Islet of Langerhans (tissue), 1 donor: ENCODE measurements at regions not wholly inside any gene's neighbourhood (a gene's known extent, or its start where the extent isn't known, plus 50 kb on each side); places are given as distances from the start of the nearest gene placed in this dataset.
"Not testable (repeated sequence)": the region's sequence is repeated elsewhere in the genome, so short reads cannot be mapped to it uniquely, and the experiment has no call there.

Source experiments
- FAIRE-seq: peaks from one replicate; lab custom pipeline; 2011; peaks lifted over from hg19 to GRCh38; lab: Jason Lieb, UNC

DNA sequence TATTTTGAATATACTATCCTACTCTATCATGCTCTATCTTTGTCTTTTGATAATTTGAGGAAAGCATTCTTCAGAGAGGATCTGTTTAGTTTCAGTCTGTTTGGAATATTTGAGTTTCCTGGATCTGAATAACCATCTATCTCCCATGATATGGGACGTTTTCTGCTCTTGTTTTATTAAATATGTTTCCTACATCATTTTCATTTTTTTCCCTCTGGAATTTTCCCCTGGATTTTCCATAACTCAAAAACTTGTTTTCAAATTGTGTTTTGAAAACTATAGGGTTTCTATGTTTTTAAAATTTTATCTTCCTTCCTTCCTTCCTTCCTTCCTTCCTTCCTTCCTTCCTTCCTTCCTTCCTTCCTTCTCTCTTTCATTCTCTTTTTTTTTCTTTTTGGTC lies 974.2 kb downstream of the TMEM121 start:
- FAIRE-seq = no peak

DNA sequence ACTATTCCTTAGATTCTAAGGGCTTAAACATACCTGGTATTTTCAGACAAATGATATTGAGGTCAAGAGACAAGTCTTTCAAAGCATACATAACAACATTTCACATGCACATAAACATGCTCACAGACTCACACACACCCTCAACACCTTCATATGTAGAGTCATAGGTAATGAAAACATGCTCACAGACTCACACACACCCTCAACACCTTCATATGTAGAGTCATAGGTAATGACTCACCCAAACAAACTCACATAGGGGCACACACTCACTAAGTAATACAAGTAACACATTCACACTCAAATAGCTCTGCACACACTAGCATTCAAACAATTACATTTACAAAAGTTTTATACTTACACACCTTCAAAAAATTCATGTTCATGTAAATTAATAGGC lies 975.5 kb downstream of the TMEM121 start:
- FAIRE-seq = no peak

DNA sequence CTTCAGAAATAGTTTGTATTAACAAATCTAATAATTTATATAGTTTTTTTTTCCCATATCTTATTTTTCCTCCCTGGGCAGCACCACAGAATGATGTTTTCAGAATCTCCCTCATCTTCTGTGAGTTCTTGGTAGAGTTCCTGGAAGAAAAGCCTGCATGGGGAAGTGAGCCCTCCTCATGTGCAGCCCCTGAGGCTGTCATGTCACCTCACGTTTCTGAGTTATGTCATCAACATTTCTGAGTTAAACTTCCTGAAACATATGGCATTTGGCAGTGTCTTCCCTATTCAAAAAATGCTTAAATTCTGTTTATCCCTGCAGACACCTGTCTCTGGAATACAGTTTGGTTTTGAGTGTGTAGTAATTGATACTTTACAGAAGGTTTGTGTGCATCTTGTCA lies 979.0 kb downstream of the TMEM121 start:
- FAIRE-seq = no peak

DNA sequence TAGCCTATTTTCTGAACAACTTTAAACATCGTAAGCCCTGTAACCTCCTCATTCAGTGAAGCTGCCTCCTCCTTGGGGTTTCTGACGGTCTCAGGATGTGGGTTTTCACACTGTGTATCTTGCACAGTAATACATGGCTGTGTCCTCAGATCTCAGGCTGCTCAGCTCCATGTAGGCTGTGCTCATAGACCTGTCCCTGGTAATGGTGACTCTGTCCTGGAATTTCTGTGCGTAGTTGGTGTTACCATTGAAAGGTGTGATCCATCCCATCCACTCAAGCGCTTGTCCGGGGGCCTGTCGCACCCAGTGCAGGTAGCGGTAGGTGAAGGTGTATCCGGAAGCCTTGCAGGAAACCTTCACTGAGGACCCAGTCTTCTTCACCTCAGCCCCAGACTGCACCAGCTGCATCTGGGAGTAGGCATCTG lies 980.5 kb downstream of the TMEM121 start:
- no peak for FAIRE-seq

DNA sequence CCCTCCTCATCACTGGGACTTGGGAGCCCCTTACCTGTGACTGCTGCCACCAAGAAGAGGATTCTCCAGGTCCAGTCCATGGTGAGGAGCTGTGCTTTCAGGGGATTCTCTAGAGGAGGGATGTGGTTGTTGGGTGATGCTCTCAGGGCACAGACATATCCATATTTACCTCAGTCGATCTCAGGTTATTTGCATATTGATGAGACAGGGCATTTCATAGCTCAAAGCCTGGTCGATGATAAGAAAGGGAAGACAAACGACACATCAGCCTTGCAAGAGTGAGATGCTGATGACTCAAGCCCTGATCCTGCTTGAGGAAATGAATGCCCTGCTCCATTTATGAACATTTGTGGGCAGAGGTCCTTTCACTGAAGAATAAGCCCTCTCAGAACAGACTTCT lies 981.0 kb downstream of the TMEM121 start:
- no peak for FAIRE-seq

DNA sequence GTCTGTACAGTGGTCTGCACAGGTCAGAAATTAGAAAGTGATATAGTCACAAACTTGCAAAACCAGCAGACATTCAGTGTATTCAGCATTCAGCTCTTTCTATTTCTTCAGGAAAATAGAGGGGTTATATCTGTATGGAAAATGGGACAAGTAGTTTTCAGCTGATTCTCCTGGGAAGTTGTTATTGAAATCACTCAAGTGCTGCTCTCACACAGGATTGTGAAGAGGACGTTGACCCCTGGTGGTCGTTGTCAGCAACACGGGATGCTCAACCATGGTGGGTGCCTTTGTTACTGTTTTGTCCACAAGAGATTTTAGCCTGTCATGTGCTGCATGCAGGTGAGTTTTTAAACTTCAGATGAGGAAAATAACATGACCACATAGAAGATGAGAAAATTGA lies 981.8 kb downstream of the TMEM121 start:
- no peak for FAIRE-seq

DNA sequence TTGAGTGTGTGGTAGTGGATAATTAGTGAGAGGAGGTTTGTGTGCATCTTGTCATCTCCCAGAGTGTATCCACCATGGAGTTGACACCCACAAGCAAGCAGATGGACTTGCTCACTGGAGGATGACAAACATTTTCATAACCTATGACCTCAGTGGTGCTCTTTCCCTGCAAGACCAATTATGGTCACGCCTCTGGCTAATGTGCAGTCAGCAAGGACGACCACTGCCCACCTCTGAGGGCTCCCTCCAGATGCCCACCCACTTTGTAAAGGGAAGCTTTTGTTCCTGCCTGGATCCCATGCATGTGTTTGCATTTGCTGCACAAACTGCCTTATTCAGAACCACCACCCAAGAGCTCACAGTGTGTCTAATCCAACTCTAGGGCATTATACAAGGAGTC lies 982.8 kb downstream of the TMEM121 start:
- FAIRE-seq = no peak

DNA sequence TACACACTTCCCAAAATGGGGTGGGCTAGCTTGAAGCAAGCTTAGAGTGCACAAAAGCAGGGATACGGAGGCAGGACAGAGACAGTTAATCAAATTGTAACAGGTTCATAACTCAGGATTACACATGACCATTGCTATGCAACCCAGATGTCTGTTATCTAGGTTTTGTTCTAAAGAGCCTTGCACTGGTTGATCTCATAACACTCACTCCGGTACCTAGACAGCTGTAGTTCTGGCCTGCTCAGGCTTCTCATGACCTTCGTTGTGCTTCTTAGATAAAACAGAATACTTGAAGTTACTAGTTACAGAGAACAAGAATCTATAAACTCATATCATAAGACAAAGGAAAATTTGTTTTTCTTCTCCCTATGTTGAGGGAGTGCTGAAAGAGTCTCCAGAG lies 983.4 kb downstream of the TMEM121 start:
- no peak for FAIRE-seq

DNA sequence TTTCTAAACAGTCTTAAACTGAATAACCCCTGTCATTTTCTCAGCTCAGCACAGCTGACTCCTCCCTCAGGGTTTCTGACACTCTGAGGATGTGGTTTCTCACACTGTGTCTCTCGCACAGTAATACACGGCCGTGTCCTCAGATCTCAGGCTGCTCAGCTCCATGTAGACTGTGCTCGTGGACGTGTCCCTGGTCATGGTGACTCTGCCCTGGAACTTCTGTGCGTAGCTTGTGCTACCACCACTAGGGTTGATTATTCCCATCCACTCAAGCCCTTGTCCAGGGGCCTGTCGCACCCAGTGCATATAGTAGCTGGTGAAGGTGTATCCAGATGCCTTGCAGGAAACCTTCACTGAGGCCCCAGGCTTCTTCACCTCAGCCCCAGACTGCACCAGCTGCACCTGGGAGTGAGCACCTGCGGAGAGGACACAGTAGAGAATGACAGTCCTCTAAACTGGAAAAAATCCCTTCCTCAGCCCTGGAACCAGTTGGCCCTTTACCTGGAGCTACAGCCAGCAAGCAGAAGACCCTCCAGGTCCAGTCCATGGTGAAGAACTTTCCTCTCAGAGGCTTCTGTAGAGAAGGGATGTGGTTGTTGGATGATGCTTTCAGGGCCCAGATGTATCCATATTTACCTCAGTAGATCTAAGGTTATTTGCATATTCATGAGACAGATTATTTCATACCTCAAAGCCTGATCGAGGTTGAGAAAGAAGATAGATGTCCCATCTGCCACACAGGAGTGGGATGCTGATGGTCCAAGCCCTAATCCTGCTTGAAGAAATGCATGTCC lies 984.8 kb downstream of the TMEM121 start:
- no peak for FAIRE-seq

DNA sequence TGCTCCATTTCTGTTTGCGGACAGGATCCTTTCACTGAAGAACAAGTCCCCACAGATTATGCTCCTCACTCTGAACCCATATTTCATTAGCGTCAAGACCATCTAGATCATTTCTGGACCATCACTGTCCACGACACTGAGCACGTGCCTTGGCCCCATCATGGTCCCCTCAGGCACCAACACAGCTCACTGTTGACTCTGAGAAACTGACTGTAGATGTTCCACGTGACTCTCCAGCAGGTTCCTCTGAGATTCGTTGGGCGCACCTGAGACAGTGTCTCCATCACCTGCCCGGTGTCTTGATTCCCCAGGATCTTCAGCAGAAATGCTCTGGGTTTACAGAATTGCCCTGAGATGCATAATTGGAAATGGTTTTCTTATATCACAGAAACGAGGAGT lies 985.4 kb downstream of the TMEM121 start:
- no peak for FAIRE-seq

DNA sequence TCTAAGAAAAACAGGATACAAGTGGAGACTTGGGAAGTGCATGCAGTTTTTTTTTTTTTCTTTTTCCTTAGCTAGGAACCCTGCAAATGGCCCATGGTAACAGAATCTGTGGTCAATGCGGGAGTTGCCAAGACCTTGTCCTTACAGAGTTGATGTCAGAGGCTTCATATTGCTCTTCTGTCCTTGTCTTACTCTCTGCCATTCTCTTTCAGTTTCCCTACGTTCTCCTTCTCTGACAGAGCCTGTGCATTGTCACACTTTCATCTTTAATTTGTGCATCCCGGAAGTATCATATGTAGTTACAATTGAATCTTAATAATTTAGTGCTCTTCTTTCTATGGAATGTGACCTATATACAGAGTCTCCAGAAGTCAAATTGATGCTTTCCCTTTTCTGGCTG lies 986.9 kb downstream of the TMEM121 start:
- no peak for FAIRE-seq

DNA sequence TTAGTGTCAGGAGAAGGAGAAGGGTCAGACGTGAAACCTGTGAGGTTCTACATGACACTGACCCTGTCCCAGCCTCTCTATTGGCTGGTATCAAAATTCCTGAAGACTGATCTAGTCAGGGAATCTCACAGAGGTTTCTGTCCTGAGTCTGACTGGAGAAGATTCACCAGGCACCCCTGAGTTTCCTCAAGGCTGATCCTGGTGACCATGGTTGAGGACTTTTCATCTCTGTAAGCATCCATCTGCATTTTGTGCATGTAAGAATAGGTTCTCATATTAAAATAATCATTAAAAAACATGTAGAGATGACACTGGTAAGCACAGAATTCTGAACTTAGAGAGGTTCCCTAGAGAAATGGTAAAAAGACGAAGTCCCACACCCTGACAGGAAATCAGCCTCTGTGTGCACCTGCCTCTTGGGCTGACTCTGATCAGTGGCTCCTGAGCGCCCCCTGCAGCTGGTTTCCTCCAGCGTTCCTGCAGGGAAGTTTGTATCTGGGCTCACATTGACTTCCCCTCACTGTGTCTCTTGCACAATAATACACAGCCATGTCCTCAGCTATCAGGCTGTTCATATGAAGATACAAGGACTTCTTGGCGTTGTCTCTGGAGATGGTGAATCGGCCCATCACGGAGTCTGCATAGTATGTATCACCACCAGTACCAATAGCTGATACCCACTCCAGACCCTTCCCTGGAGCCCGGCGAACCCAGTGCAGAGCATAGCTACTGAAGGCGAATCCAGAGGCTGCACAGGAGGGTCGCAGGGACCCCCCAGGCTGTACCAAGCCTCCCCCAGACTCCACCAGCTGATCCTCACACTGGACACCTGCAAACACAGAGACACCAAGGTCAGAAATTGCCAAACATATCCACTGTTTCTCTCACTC lies 991.9 kb downstream of the TMEM121 start:
- no peak for FAIRE-seq

DNA sequence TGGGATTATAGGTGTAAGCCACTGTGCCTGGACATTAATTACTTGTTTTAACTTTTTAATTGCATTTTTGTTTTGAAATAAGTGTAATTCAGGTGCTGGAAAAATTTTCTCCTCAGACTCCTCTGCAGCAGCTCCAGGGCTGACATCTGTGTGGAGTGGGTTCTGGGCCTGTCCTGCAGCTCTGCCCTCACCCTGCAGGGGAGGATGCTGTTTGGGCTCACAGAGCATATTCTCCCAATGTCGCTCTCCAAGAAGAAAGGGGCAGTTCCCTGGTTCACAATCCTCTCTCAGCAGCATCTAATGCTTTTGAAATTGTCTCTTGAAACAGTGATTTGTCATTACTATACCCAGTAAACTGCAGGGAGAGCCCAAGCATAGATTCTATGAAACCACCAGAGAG lies 995.7 kb downstream of the TMEM121 start:
- FAIRE-seq = not testable (repeated sequence)

DNA sequence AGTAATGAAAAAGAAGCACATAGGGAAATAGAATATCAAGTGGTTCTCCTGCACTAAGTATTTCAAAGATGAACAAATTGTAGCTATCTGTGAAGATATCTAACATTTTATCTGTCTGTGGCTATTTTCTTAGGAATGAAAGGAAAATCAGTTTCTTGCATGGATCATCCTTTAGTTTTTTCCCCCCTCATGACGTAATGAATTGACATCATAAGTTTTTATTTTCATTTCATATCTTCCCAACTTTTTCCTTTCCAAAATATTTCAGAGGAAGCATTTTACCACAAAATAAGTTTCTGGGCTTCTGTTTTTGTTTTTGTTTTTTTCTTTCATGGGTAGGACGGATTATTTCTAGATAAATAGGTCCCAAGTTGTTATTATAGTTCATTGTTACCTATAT lies 996.6 kb downstream of the TMEM121 start:
- no peak for FAIRE-seq

DNA sequence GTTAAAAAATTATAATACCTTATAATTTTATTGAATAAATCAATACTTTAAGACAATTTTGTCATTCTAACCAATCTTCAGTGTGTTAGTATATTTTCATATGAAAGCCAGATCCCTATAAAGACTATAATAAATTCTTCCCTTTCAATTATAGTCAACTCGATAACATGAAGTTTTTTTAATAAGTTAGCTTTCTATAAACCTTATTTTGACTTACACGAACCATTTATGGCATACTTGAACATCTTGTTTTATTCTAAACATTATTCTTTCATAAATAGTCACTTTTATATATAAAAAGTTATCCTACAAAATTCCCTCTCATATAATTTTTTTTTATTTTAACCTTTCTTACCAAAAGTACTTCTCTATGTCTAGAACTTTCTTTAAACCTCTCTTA lies 1002.3 kb downstream of the TMEM121 start:
- FAIRE-seq = no peak

DNA sequence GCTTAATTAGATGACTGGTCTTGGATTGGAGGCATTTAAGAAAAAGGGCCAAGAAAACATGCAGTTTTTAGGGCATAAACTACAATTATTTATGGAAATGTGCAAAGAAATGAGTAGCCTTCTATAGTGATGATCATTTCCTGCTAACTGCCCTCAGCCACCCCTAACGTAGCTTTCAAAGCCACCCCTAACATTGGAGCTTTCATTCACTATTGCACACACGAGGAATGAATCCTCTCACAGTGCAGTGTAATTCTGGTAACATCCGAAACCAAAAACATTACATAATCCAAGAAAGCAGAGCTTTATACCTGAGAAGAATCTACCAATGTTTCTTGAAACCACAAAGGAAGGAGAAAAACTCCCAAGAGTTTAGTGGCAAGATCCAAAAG lies 1003.6 kb downstream of the TMEM121 start:
- no peak for FAIRE-seq

DNA sequence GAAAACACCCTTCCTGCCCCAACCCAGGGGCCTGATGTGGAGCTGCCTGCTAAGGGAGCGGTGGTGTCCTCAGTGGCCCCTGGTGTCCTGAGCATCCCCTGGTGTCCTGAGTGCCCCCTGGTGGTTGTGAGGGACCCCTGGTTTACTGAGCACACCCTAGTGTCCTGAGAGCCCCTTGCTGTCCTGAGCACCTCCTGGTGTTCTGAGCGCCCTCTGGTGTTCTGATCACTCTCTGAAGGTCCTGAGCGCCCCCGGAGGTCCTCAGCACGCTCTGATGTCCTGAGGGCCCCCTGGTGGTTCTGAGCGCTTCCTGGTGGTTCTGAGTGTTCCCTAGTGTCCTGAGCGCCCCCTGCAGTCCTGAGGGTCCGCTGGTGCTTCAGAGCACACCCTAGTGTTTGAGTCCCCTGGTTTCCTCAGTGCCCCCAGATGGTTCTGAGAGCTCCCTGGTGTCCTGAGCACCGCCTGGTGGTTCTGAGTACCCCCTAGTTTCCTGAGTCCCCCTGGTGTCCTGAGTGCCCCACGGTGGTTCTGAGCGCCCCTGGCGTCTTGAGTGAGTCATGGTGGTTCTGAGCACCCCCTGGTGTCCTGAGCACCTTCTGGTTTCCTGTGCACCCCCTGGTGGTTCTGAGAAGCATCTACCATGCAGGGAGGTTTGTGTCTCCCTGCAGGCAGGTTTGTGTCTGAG lies 1004.2 kb downstream of the TMEM121 start:
- no peak for FAIRE-seq

DNA sequence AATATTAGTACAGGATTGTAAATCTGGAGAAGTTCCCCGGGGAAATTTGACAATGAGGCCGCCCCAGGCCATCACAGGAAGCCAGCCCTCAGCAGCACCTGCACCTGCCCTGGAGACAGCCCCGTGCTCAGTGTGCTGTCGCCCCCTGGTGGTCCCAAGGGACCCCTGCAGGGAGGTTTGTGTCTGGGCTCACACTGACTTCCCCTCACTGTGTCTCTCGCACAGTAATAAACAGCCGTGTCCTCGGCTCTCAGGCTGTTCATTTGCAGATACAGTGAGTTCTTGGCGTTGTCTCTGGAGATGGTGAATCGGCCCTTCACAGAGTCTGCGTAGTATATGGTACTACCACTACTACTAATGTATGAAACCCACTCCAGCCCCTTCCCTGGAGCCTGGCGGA lies 1011.2 kb downstream of the TMEM121 start:
- FAIRE-seq = not testable (repeated sequence)

DNA sequence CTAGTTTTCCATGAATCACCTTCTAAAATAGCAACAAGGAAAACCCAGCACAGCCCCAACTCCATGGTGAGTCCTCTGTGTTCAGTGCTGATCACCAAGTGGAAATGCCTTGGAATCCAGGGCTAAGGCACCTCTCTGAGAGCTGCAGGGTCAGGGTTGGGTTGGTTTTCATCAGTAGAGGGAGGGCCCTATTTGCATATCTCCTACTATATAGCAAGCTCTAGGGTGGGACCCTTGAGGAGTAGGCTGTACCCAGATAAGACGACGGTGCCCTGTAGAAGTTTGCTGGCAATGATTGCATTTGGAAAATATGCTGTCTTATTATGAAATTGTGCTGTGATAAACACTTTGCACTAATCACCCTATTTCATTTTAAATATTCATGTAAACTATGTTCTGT lies 1011.8 kb downstream of the TMEM121 start:
- no peak for FAIRE-seq

DNA sequence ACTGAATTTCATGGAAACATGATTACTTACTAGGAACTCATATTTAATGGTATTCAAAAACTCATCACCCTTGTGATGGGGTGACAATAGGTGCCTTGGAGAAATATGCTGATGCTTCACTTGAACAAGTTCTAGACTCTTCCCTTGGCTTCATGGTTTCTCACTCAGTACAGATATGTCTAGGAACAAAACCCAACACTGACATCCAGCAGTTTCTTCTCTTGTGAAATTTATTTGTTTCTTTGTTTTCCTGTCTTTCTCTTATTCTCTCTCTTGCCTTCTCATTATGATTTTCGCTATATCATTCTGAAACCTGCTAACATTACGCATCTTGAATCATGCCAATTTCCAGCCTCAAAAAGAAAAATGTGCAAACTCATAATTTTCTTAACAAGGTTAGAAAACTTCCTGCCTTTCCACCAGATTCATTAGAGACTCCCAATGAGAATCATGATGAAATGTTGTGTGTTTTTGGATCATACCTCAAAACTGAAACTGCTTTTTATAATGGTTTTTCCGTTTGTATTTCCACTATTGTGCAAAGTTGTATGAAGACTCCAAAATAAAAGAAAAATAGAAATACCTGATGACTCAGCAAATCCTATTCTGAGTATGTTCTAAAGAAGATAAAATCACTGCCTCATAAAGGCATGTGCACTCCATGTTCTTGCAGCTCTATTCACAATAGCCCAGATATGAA lies 1021.5 kb downstream of the TMEM121 start:
- FAIRE-seq = no peak

DNA sequence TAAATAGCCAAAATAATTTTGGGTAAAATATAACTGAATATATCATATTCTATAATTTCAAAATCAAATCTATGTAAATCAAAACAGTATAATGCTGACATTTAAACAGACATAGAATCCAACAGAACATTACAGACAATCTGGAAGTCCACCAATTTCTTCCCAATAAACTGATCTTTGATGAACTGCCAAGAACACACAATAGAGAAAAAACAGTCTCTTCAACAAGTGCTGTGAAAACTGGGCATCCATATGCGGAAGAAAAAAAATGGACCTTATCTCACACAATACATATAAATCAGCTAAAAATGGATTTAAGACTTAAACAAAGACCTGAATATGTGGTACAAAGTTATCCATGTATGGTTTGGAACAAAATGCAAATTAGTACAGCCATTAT lies 1022.7 kb downstream of the TMEM121 start:
- no peak for FAIRE-seq

DNA sequence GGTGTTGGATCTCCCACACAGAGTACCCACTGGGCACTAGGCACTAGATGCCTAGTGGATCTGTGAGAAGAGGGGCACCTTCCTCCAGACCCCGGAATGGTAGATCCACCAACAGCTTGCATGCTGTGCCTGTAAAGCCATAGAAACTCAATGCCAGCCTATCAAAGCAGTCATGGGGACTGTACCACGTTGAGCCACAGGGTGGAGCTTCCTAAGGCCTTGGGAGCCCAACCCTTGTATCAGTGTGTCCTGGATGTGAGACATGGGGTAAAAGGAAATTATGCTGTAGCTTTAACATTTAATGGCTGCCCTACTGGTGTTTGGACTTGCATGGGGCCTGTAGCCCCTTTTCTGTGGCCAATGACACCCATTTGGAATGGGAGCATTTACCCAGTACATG lies 1024.9 kb downstream of the TMEM121 start:
- FAIRE-seq = no peak
